Uterus (tissue), 3 donors: ENCODE measurements at regions not wholly inside any gene's neighbourhood (a gene's known extent, or its start where the extent isn't known, plus 50 kb on each side); places are given as distances from the start of the nearest gene placed in this dataset.

Experiments used
- DNase-seq, 2 donors: peaks; one replicate each; pipeline ENCODE4 v3.0.0-alpha.2; 2019 to 2020
- H3K27ac ChIP-seq, 2 donors: fragments of 200-600 bp; sonication (generic); 1 replicate in 1 of 2; 2 replicates in 1 of 2; pipeline ENCODE4 v1.5.1; 2016 to 2018
- H3K27me3 ChIP-seq, 2 donors: fragments of 200-600 bp; sonication (generic); one replicate each; pipeline ENCODE4 v1.5.1; 2018 to 2019; ENCODE audit warnings: control low read depth in 1 of 2
- H3K36me3 ChIP-seq, 2 donors: fragments of 200-600 bp; sonication (generic); one replicate each; pipeline ENCODE4 v1.5.1; 2019; ENCODE audit warnings: control low read depth in 1 of 2
- H3K4me1 ChIP-seq, 2 donors: fragments of 200-600 bp; sonication (generic); one replicate each; pipeline ENCODE4 v1.5.1; 2018 to 2019; ENCODE audit warnings: control low read depth in 1 of 2
- H3K4me3 ChIP-seq, 2 donors: fragments of 200-600 bp; sonication (generic); 1 replicate in 1 of 2; 2 replicates in 1 of 2; pipeline ENCODE4 v1.5.1; 2018 to 2019; ENCODE audit warnings: mild to moderate bottlenecking in 1 of 2
- H3K9me3 ChIP-seq, 2 donors: fragments of 200-600 bp; sonication (generic); one replicate each; pipeline ENCODE4 v1.5.1; 2019; ENCODE audit warnings: control low read depth in 1 of 2
- CTCF ChIP-seq, 4 experiments: fragments of 200-600 bp in 2 of 4; fragments of 450-650 bp in 2 of 4; sonication (generic) in 2 of 4; IDR thresholded peaks; one replicate each; pipeline ENCODE4 v1.5.1; 2016 to 2019; ENCODE audit warnings: antibody characterized with exemption in 4 of 4, mild to moderate bottlenecking in 2 of 4, moderate library complexity in 1 of 4
- POLR2A ChIP-seq, 2 donors: fragments of 450-650 bp; IDR thresholded peaks; one replicate each; pipeline ENCODE4 v1.6.1; 2016; ENCODE audit warnings: antibody characterized with exemption in 2 of 2, mild to moderate bottlenecking in 1 of 2, moderate library complexity in 1 of 2
- intact Hi-C: fragments of 100-400 bp; cut with DNase I; formaldehyde crosslinking; loops from one replicate; pipeline ENCODE4 v1.15.1; 2023; ENCODE audit warnings: low total_unique reads
- donor health status: DM: yes; HTN: yes; CAD: no.

GRCh38 chr12:127781336-127781735 lies 485.6 kb upstream of the TMEM132C start:
- no peak for TF ChIP-seq CTCF (IDR thresholded peaks at IDR 0.05)
- TF ChIP-seq POLR2A (IDR thresholded peaks at IDR 0.05): no peak
- intact Hi-C loops: no loop called here
- H3K27me3 ChIP-seq: no peaks in the 10 kb centered on the region

GRCh38 chr12:127785540-127785939 lies 481.4 kb upstream of the TMEM132C start:
- DNase-seq: peak in 1 of 2 donors; percentile 23
- H3K27me3 ChIP-seq: no peaks in the 10 kb centered on the region
- H3K36me3 ChIP-seq: no peaks in the 10 kb centered on the region
- no peaks in the 10 kb centered on the region for H3K9me3 ChIP-seq
- H3K27ac ChIP-seq: peak overlapping the region in 1 of 2 donors; percentile 25
- no peak overlapping the region for H3K4me3 ChIP-seq
- H3K4me1 ChIP-seq: no peaks in the 10 kb centered on the region
- TF ChIP-seq CTCF (IDR thresholded peaks at IDR 0.05): no peak
- no peak for TF ChIP-seq POLR2A (IDR thresholded peaks at IDR 0.05)
- intact Hi-C loops: no loop called here

More at GRCh38 chr12:127781336-127781735, 485.6 kb upstream of the TMEM132C start:
- no peak overlapping the region for H3K27ac ChIP-seq
- DNase-seq: no peak
- H3K9me3 ChIP-seq: no peaks in the 10 kb centered on the region
- H3K4me1 ChIP-seq: no peaks in the 10 kb centered on the region
- H3K4me3 ChIP-seq: no peak overlapping the region
- no peaks in the 10 kb centered on the region for H3K36me3 ChIP-seq

- Histone ChIP-seq H3K27me3 (no peaks in the 10 kb centered on the region), H3K36me3 (no peaks in the 10 kb centered on the region), H3K27ac (no peak overlapping the region), H3K4me3 (no peak overlapping the region), H3K4me1 (no peaks in the 10 kb centered on the region), H3K9me3 (no peaks in the 10 kb centered on the region)
- TF ChIP-seq POLR2A (IDR thresholded peaks at IDR 0.05) (no peak), CTCF (IDR thresholded peaks at IDR 0.05) (no peak)
- DNase-seq: no peak
- intact Hi-C loops: no loop called here
Measured at GRCh38 chr12:127785986-127786590, 480.9 kb upstream of the TMEM132C start.

- Histone ChIP-seq H3K4me1 (no peaks in the 10 kb centered on the region), H3K36me3 (no peaks in the 10 kb centered on the region), H3K9me3 (no peaks in the 10 kb centered on the region), H3K4me3 (no peak overlapping the region), H3K27ac (no peak overlapping the region), H3K27me3 (no peaks in the 10 kb centered on the region)
- intact Hi-C loops: no loop called here
- DNase-seq: no peak
- no peak for TF ChIP-seq POLR2A (IDR thresholded peaks at IDR 0.05)
- TF ChIP-seq CTCF (IDR thresholded peaks at IDR 0.05): no peak
Measured at GRCh38 chr12:127787544-127787943, 479.4 kb upstream of the TMEM132C start.

- H3K27me3 ChIP-seq: no peaks in the 10 kb centered on the region
- no peak for DNase-seq
- no peak overlapping the region for H3K27ac ChIP-seq
- no peak overlapping the region for H3K4me3 ChIP-seq
- H3K4me1 ChIP-seq: no peaks in the 10 kb centered on the region
- TF ChIP-seq POLR2A (IDR thresholded peaks at IDR 0.05): no peak
- TF ChIP-seq CTCF (IDR thresholded peaks at IDR 0.05): no peak
- no peaks in the 10 kb centered on the region for H3K9me3 ChIP-seq
- intact Hi-C loops: no loop called here
- no peaks in the 10 kb centered on the region for H3K36me3 ChIP-seq
Measured at GRCh38 chr12:127790376-127790775, 476.6 kb upstream of the TMEM132C start.
